ENCODE measurements at regions not wholly inside any gene's neighbourhood (a gene's known extent, or its start where the extent isn't known, plus 50 kb on each side); places are given as distances from the start of the nearest gene placed in this dataset.

- H3K27ac ChIP-seq: no peak overlapping the region
- DNase-seq (no peak), ATAC-seq (no peak)
- TF ChIP-seq CTCF (IDR thresholded peaks at IDR 0.05): no peak
- H3K36me3 ChIP-seq (ENCODE audit: insufficient read depth in 1 of 2, low read depth in 1 of 2): no peaks in the 10 kb centered on the region
- no peaks in the 10 kb centered on the region for H3K9me3 ChIP-seq
- WGBS, 3 donors: 62 to 74% (median 65%) methylated on average over 1 of the region's 1 CpG
- no peaks in the 10 kb centered on the region for H3K27me3 ChIP-seq (ENCODE audit: insufficient read depth in 3 of 3, low read length in 2 of 3)
- no peak overlapping the region for H3K4me3 ChIP-seq
- H3K4me1 ChIP-seq: no peaks in the 10 kb centered on the region
- intact Hi-C loops (cut with DNase I): no loop called here
Observed at GRCh38 chr11:26142891-26143290, 189.0 kb upstream of the ANO3 start.

- Histone ChIP-seq H3K36me3 (ENCODE audit: insufficient read depth in 1 of 2, low read depth in 1 of 2) (no peaks in the 10 kb centered on the region), H3K27ac (no peak overlapping the region), H3K9me3 (no peaks in the 10 kb centered on the region), H3K4me3 (no peak overlapping the region), H3K4me1 (no peaks in the 10 kb centered on the region), H3K27me3 (ENCODE audit: insufficient read depth in 3 of 3, low read length in 2 of 3) (no peaks in the 10 kb centered on the region)
- no peak for TF ChIP-seq CTCF (IDR thresholded peaks at IDR 0.05)
- DNase-seq (no peak), ATAC-seq (no peak)
- intact Hi-C loops (cut with DNase I): no loop called here
Observed at GRCh38 chr11:26143566-26144290, 188.2 kb upstream of the ANO3 start.

- intact Hi-C loops (cut with DNase I): no loop called here
- 38 to 94% (median 90%) methylated on average over 2 of the region's 2 CpGs for WGBS, 3 donors
Observed at GRCh38 chr11:26144291-26144690, 187.6 kb upstream of the ANO3 start.

DNA sequence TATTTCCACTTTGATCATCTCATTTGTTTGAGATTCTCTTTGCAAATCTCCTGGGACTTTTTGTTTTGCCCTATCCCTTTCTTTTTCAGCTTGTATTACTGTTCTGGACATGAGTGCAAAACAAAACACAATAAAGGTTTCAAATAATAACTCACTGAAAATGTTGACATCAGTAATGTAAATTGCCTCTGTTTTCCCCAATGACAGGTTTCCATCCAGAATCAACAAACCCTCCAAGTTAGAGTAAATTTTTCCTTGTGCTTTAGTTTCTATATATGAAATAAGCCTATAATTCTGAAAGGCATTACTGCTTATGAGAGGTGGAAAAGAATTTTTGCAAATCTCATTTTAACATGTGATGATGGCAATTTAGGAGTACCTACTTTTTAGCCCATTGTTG lies 187.0 kb upstream of the ANO3 start:
- Histone ChIP-seq H3K9me3 (no peaks in the 10 kb centered on the region), H3K27ac (no peak overlapping the region), H3K4me1 (no peaks in the 10 kb centered on the region), H3K27me3 (ENCODE audit: insufficient read depth in 3 of 3, low read length in 2 of 3) (no peaks in the 10 kb centered on the region), H3K4me3 (no peak overlapping the region), H3K36me3 (ENCODE audit: insufficient read depth in 1 of 2, low read depth in 1 of 2) (no peaks in the 10 kb centered on the region)
- intact Hi-C loops (cut with DNase I): no loop called here
- no peak for DNase-seq
- no peak for TF ChIP-seq CTCF (IDR thresholded peaks at IDR 0.05)
- ATAC-seq: no peak

More at GRCh38 chr11:26144291-26144690, 187.6 kb upstream of the ANO3 start:
- Histone ChIP-seq H3K4me3 (no peak overlapping the region), H3K27me3 (ENCODE audit: insufficient read depth in 3 of 3, low read length in 2 of 3) (no peaks in the 10 kb centered on the region), H3K9me3 (no peaks in the 10 kb centered on the region), H3K27ac (no peak overlapping the region), H3K4me1 (no peaks in the 10 kb centered on the region), H3K36me3 (ENCODE audit: insufficient read depth in 1 of 2, low read depth in 1 of 2) (no peaks in the 10 kb centered on the region)
- DNase-seq: no peak
- ATAC-seq: no peak
- TF ChIP-seq CTCF (IDR thresholded peaks at IDR 0.05): no peak

- no peak for ATAC-seq
- WGBS, 3 donors: 93 to 96% (median 94%) methylated on average over 21 of the region's 21 CpGs
- H3K27ac ChIP-seq: no peak overlapping the region
Observed at GRCh38 chr11:26149585-26149984, 182.3 kb upstream of the ANO3 start.

More at GRCh38 chr11:26149585-26149984, 182.3 kb upstream of the ANO3 start:
- DNase-seq: peak in 1 of 2 donors; percentile 10
- no peaks in the 10 kb centered on the region for H3K4me1 ChIP-seq
- no peaks in the 10 kb centered on the region for H3K9me3 ChIP-seq
- intact Hi-C loops (cut with DNase I): no loop called here
- H3K36me3 ChIP-seq (ENCODE audit: insufficient read depth in 1 of 2, low read depth in 1 of 2): no peaks in the 10 kb centered on the region
- H3K27me3 ChIP-seq (ENCODE audit: insufficient read depth in 3 of 3, low read length in 2 of 3): no peaks in the 10 kb centered on the region
- no peak overlapping the region for H3K4me3 ChIP-seq
- no peak for TF ChIP-seq CTCF (IDR thresholded peaks at IDR 0.05)
